SH-SY5Y (cell line): ENCODE measurements at regions not wholly inside any gene's neighbourhood (a gene's known extent, or its start where the extent isn't known, plus 50 kb on each side); places are given as distances from the start of the nearest gene placed in this dataset.

Source experiments
- GATA2 ChIP-seq: IDR thresholded peaks from 2 replicates; pipeline ENCODE4 v1.6.1; 2011; ENCODE audit warnings: mild to moderate bottlenecking, low read depth, low read length
- GATA3 ChIP-seq: IDR thresholded peaks from 2 replicates; pipeline ENCODE4 v1.6.1; 2011; ENCODE audit warnings: low read depth, mild to moderate bottlenecking, low read length, moderate library complexity

DNA sequence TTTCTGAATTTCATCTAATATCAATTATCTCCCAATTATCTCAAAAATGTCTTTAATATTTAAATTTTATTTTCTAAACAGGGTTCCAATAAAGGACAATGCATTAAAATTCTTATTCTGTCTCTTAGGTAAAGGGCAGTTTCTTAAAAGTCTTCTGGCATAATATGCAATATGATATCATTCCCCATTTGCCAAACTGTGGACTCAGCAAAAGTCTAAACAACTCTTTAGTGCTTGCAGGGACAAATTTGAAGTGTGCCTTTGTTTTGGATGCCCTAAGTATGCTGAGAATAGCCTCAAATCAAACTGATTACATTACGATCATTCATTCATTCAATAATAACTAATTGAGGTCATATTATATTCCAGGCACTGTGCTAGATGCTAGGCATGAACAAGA lies 281.0 kb upstream of the KIRREL3 start:
- no peak for TF ChIP-seq GATA2
- TF ChIP-seq GATA3, result no peak
